ENCODE measurements at regions not wholly inside any gene's neighbourhood (a gene's known extent, or its start where the extent isn't known, plus 50 kb on each side); places are given as distances from the start of the nearest gene placed in this dataset.

GRCh38 chr4:45324455-45325417 lies 598.4 kb upstream of the GNPDA2 start:
- no peak for ATAC-seq (ENCODE audit: low read depth)
- dilution Hi-C loops (cut with HindIII; ENCODE audit: low sequenced_read_pairs, unreplicated experiment): no loop called here
- no peak overlapping the region for H3K4me2 ChIP-seq (ENCODE audit: low read depth, low read length)

More at GRCh38 chr4:45324455-45325417, 598.4 kb upstream of the GNPDA2 start:
- ChIA-PET POLR2A (ENCODE audit: unreplicated experiment) (no interaction called here), CTCF (no interaction called here)
- Histone ChIP-seq H4K5ac (ENCODE audit: low read depth, low read length) (no peak overlapping the region), H2BK20ac (ENCODE audit: low read depth, low read length) (no peak overlapping the region), H3K4me3 (ENCODE audit: insufficient read depth, low read depth, low read length) (no peak overlapping the region), H2AK9ac (replicated peaks; ENCODE audit: low read depth, low read length, poor library complexity) (no peak overlapping the region), H3K23ac (ENCODE audit: low read depth, low read length) (no peak overlapping the region), H3K27me3 (ENCODE audit: control insufficient read depth, insufficient read depth, low read length) (no peaks in the 10 kb centered on the region), H2AFZ (replicated peaks; ENCODE audit: low read length, poor library complexity) (no peak overlapping the region), H2BK15ac (ENCODE audit: low read depth, low read length) (no peak overlapping the region), H3K4me1 (ENCODE audit: control insufficient read depth, insufficient read depth, low read length) (no peaks in the 10 kb centered on the region), H3K79me1 (ENCODE audit: low read depth in 1 of 2, low read length in 2 of 2) (no peaks in the 10 kb centered on the region), H3K9ac (ENCODE audit: low read depth, low read length) (no peak overlapping the region), H2AK5ac (ENCODE audit: low read depth, low read length) (no peak overlapping the region), H3K27ac (ENCODE audit: insufficient read depth, low read length) (no peak overlapping the region), H2BK5ac (ENCODE audit: low read depth, low read length, poor library complexity, severe bottlenecking) (no peak overlapping the region), H3K9me3 (ENCODE audit: control insufficient read depth, insufficient read depth, low read length) (no peaks in the 10 kb centered on the region), H3K4ac (ENCODE audit: low read depth, low read length) (no peak overlapping the region), H4K20me1 (ENCODE audit: insufficient read depth, low read length) (no peaks in the 10 kb centered on the region), H2BK120ac (ENCODE audit: low read depth, low read length) (no peak overlapping the region), H3K9me1 (ENCODE audit: insufficient read depth, low read length) (no peaks in the 10 kb centered on the region), H3K18ac (ENCODE audit: low read depth, low read length) (no peak overlapping the region), H4K91ac (ENCODE audit: insufficient read depth, low read depth, low read length) (no peak overlapping the region), H4K8ac (ENCODE audit: low read depth in 2 of 2, low read length in 2 of 2) (no peak overlapping the region), H3K36me3 (ENCODE audit: control insufficient read depth, insufficient read depth, low read length) (no peaks in the 10 kb centered on the region), H3K14ac (replicated peaks; ENCODE audit: low read depth, low read length) (no peak overlapping the region), H3K56ac (ENCODE audit: extremely low read depth, insufficient read depth, low read length) (no peak overlapping the region)
- in situ Hi-C loops (cut with MboI; ENCODE audit: low sequenced_read_pairs): no loop called here
- no peak for DNase-seq
- TF ChIP-seq MAFK (IDR thresholded peaks at IDR 0.05; ENCODE audit: low read depth, low read length): no peak
- no peak for TF ChIP-seq MAZ (IDR thresholded peaks at IDR 0.05; ENCODE audit: borderline replicate concordance, low read depth, low read length)
- TF ChIP-seq POLR2A (IDR thresholded peaks at IDR 0.05; ENCODE audit: low read depth, low read length): no peak
- no peak for TF ChIP-seq RAD21 (IDR thresholded peaks at IDR 0.05; ENCODE audit: low read length)
- TF ChIP-seq CHD1 (IDR thresholded peaks at IDR 0.05; ENCODE audit: low read depth, low read length): no peak
- TF ChIP-seq FOS (IDR thresholded peaks at IDR 0.05; ENCODE audit: low read depth, low read length): no peak
- TF ChIP-seq USF2 (IDR thresholded peaks at IDR 0.05; ENCODE audit: low read depth, low read length): no peak
- TF ChIP-seq NFE2L2 (IDR thresholded peaks at IDR 0.05; ENCODE audit: low read depth, low read length): no peak
- TF ChIP-seq, protein P1, sequence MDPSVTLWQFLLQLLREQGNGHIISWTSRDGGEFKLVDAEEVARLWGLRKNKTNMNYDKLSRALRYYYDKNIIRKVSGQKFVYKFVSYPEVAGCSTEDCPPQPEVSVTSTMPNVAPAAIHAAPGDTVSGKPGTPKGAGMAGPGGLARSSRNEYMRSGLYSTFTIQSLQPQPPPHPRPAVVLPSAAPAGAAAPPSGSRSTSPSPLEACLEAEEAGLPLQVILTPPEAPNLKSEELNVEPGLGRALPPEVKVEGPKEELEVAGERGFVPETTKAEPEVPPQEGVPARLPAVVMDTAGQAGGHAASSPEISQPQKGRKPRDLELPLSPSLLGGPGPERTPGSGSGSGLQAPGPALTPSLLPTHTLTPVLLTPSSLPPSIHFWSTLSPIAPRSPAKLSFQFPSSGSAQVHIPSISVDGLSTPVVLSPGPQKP (IDR thresholded peaks at IDR 0.05; ENCODE audit: borderline replicate concordance, low read depth, low read length): no peak
- TF ChIP-seq SMC3 (IDR thresholded peaks at IDR 0.05; ENCODE audit: low read depth, low read length): no peak
- TF ChIP-seq MXI1 (IDR thresholded peaks at IDR 0.05; ENCODE audit: borderline replicate concordance, low read depth, low read length): no peak
- no peak for TF ChIP-seq BHLHE40 (IDR thresholded peaks at IDR 0.05; ENCODE audit: low read depth, low read length)
- TF ChIP-seq RCOR1 (IDR thresholded peaks at IDR 0.05; ENCODE audit: insufficient replicate concordance, low read length): no peak
- no CpG with 5 or more reads among the region's 6 CpGs for WGBS, 2 experiments (ENCODE audit: extremely low coverage in 2 of 2, insufficient read length in 1 of 2)
- BruUV-seq (replicated peaks): no TSS peak
- intact Hi-C loops (cut with micrococcal nuclease): no loop called here

Data from IMR-90 (cell line).